AG09309 (cell line): ENCODE measurements at regions not wholly inside any gene's neighbourhood (a gene's known extent, or its start where the extent isn't known, plus 50 kb on each side); places are given as distances from the start of the nearest gene placed in this dataset.

ENCODE experiments used
- DNase-seq: peaks from one replicate; pipeline ENCODE4 v3.0.0-alpha.2; 2010; ENCODE audit warnings: low read depth
- H3K4me3 ChIP-seq: 2 replicates; pipeline ENCODE4 v1.5.1; 2011; ENCODE audit warnings: mild to moderate bottlenecking, low read depth, low read length, moderate library complexity; ENCODE audit not compliant: control insufficient read depth
- TF ChIP-seq, protein P1 (sequence below): IDR thresholded peaks from 2 replicates; pipeline ENCODE4 v1.5.1; 2011; ENCODE audit warnings: mild to moderate bottlenecking, low read depth, low read length, inconsistent platforms; ENCODE audit not compliant: insufficient read depth, control insufficient read depth; ENCODE audit errors: missing control alignments

GRCh38 chr3:1477669-1478068 lies 384.8 kb downstream of the CNTN6 start:
- TF ChIP-seq, protein P1, sequence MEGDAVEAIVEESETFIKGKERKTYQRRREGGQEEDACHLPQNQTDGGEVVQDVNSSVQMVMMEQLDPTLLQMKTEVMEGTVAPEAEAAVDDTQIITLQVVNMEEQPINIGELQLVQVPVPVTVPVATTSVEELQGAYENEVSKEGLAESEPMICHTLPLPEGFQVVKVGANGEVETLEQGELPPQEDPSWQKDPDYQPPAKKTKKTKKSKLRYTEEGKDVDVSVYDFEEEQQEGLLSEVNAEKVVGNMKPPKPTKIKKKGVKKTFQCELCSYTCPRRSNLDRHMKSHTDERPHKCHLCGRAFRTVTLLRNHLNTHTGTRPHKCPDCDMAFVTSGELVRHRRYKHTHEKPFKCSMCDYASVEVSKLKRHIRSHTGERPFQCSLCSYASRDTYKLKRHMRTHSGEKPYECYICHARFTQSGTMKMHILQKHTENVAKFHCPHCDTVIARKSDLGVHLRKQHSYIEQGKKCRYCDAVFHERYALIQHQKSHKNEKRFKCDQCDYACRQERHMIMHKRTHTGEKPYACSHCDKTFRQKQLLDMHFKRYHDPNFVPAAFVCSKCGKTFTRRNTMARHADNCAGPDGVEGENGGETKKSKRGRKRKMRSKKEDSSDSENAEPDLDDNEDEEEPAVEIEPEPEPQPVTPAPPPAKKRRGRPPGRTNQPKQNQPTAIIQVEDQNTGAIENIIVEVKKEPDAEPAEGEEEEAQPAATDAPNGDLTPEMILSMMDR: no peak
- no peak for DNase-seq
- H3K4me3 ChIP-seq: no peak overlapping the region

GRCh38 chr3:1495466-1495865 lies 402.6 kb downstream of the CNTN6 start:
- H3K4me3 ChIP-seq: no peak overlapping the region
- TF ChIP-seq, protein P1: no peak
- no peak for DNase-seq

GRCh38 chr3:1499694-1500093 lies 406.9 kb downstream of the CNTN6 start:
- no peak for DNase-seq
- TF ChIP-seq, protein P1: no peak
- no peak overlapping the region for H3K4me3 ChIP-seq

GRCh38 chr3:1501406-1502115 lies 408.7 kb downstream of the CNTN6 start:
- TF ChIP-seq, protein P1: no peak
- DNase-seq: no peak

DNA sequence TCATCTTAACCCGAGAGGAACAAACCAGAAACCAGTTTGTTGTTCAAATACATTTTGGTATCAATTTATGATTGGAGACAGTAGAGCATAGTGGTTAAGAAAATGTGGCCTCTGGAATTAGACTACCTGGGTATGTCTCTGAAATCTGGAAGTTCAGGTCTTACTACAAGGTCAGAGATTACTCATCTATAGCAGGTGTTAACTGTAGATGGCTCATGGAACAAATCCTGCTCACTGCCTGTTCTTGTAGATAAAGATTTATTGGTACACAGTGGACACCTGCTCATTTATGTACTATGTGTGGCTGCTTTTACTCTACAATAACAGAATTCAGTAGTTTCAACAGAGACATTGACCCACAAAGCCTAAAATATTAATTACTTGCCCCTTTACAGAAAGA lies 413.3 kb downstream of the CNTN6 start:
- no peak for DNase-seq
- TF ChIP-seq, protein P1: no peak
- H3K4me3 ChIP-seq: no peak overlapping the region

More at GRCh38 chr3:1501406-1502115, 408.7 kb downstream of the CNTN6 start:
- H3K4me3 ChIP-seq: no peak overlapping the region

GRCh38 chr3:1513662-1514061 lies 420.8 kb downstream of the CNTN6 start:
- DNase-seq: no peak
- no peak overlapping the region for H3K4me3 ChIP-seq
- TF ChIP-seq, protein P1: no peak
